HL-60 (cell line): ENCODE measurements at regions not wholly inside any gene's neighbourhood (a gene's known extent, or its start where the extent isn't known, plus 50 kb on each side); places are given as distances from the start of the nearest gene placed in this dataset.

Experiments
- DNase-seq, 2 experiments: peaks; one replicate each; pipeline ENCODE4 v3.0.0-alpha.2; 2010 to 2020; ENCODE audit warnings: low read depth in 1 of 2, low spot score in 1 of 2
- H3K27ac ChIP-seq: fragments of 250-450 bp; sonication (Bioruptor Pico); replicated peaks from 2 replicates; pipeline ENCODE4 v1.5.1; 2020; ENCODE audit warnings: mild to moderate bottlenecking, moderate library complexity
- H3K27me3 ChIP-seq: fragments of 250-450 bp; sonication (Bioruptor Pico); 2 replicates; pipeline ENCODE4 v1.5.1; 2021; ENCODE audit warnings: mild to moderate bottlenecking, moderate library complexity; ENCODE audit not compliant: insufficient read depth, poor library complexity, severe bottlenecking
- H3K4me3 ChIP-seq: replicated peaks from 2 replicates; pipeline ENCODE4 v1.5.1; 2011; ENCODE audit warnings: mild to moderate bottlenecking, control low read depth, low read length; ENCODE audit not compliant: insufficient read depth
- CTCF ChIP-seq: IDR thresholded peaks from one replicate; pipeline ENCODE4 v1.5.1; 2011; ENCODE audit warnings: low read length, control low read depth, inconsistent platforms; ENCODE audit not compliant: insufficient read depth
- GABPA ChIP-seq: IDR thresholded peaks from 2 replicates; pipeline ENCODE4 v1.6.1; 2012; ENCODE audit warnings: low read depth
- POLR2AphosphoS5 ChIP-seq: IDR thresholded peaks from 2 replicates; pipeline ENCODE4 v1.6.1; 2012; ENCODE audit warnings: low read depth
- REST ChIP-seq: IDR thresholded peaks from 2 replicates; pipeline ENCODE4 v1.6.1; 2012; ENCODE audit warnings: low read depth; ENCODE audit not compliant: insufficient replicate concordance
- SPI1 ChIP-seq: IDR thresholded peaks from 2 replicates; pipeline ENCODE4 v1.6.1; 2012; ENCODE audit warnings: low read depth, mild to moderate bottlenecking, borderline replicate concordance

- H3K27ac ChIP-seq: no peak overlapping the region
- TF ChIP-seq CTCF (no peak), GABPA (no peak), POLR2AphosphoS5 (no peak), SPI1 (no peak), REST (no peak)
- DNase-seq: no peak
- H3K4me3 ChIP-seq: no peak overlapping the region
- H3K27me3 ChIP-seq: no peaks in the 10 kb centered on the region
These were observed 200.5 kb upstream of the ASIC2 start for GRCh38 chr17:33493566-33493965.

GRCh38 chr17:33494151-33494550 is 201.1 kb upstream of the ASIC2 start:
- no peaks in the 10 kb centered on the region for H3K27me3 ChIP-seq
- no peak for DNase-seq
- H3K4me3 ChIP-seq: no peak overlapping the region
- TF ChIP-seq CTCF: no peak
- no peak for TF ChIP-seq REST
- no peak overlapping the region for H3K27ac ChIP-seq

GRCh38 chr17:33497623-33498022 is 204.5 kb upstream of the ASIC2 start:
- no peaks in the 10 kb centered on the region for H3K27me3 ChIP-seq
- TF ChIP-seq SPI1 (no peak), CTCF (no peak), GABPA (no peak), POLR2AphosphoS5 (no peak), REST (no peak)
- DNase-seq: no peak
- H3K27ac ChIP-seq: no peak overlapping the region
- H3K4me3 ChIP-seq: no peak overlapping the region
